Neutrophil (primary cell): ENCODE measurements at regions not wholly inside any gene's neighbourhood (a gene's known extent, or its start where the extent isn't known, plus 50 kb on each side); places are given as distances from the start of the nearest gene placed in this dataset.

Experiments used
- H3K27ac ChIP-seq: fragments of 200-600 bp; sonication (generic); 2 replicates; pipeline ENCODE4 v1.5.1; 2016; ENCODE audit warnings: mild to moderate bottlenecking, moderate library complexity
- H3K27me3 ChIP-seq: fragments of 200-600 bp; sonication (generic); 2 replicates; pipeline ENCODE4 v1.6.0; 2016; ENCODE audit warnings: mild to moderate bottlenecking
- H3K36me3 ChIP-seq: fragments of 200-600 bp; sonication (generic); 2 replicates; pipeline ENCODE4 v1.5.1; 2017
- H3K4me1 ChIP-seq, 2 experiments: fragments of 200-600 bp in 1 of 2; sonication (generic) in 1 of 2; 1 replicate in 1 of 2; 2 replicates in 1 of 2; pipeline versions ENCODE4 v1.5.1 to v1.6.1; 2013 to 2016; ENCODE audit warnings: low read depth in 1 of 2, low read length in 1 of 2, mild to moderate bottlenecking in 1 of 2, moderate library complexity in 1 of 2; ENCODE audit not compliant: control insufficient read depth in 1 of 2, insufficient read depth in 1 of 2
- H3K4me3 ChIP-seq, 2 experiments: fragments of 200-600 bp in 1 of 2; sonication (generic) in 1 of 2; 1 replicate in 1 of 2; 2 replicates in 1 of 2; pipeline ENCODE4 v1.5.1; 2013 to 2016; ENCODE audit warnings: low read depth in 1 of 2, low read length in 1 of 2, mild to moderate bottlenecking in 1 of 2, moderate library complexity in 1 of 2
- H3K9me3 ChIP-seq: fragments of 200-600 bp; sonication (generic); 2 replicates; pipeline ENCODE4 v1.5.1; 2016
- CTCF ChIP-seq: fragments of 200-600 bp; sonication (generic); IDR thresholded peaks from 2 replicates; pipeline ENCODE4 v1.5.1; 2016; ENCODE audit warnings: antibody characterized with exemption

GRCh38 chr5:164580155-164580554, 1074.7 kb downstream of the MAT2B start:
- H3K27ac ChIP-seq: no peak overlapping the region
- H3K9me3 ChIP-seq: no peaks in the 10 kb centered on the region
- H3K4me1 ChIP-seq: no peaks in the 10 kb centered on the region
- no peaks in the 10 kb centered on the region for H3K36me3 ChIP-seq
- H3K4me3 ChIP-seq: no peak overlapping the region
- no peak for TF ChIP-seq CTCF
- H3K27me3 ChIP-seq: no peaks in the 10 kb centered on the region

DNA sequence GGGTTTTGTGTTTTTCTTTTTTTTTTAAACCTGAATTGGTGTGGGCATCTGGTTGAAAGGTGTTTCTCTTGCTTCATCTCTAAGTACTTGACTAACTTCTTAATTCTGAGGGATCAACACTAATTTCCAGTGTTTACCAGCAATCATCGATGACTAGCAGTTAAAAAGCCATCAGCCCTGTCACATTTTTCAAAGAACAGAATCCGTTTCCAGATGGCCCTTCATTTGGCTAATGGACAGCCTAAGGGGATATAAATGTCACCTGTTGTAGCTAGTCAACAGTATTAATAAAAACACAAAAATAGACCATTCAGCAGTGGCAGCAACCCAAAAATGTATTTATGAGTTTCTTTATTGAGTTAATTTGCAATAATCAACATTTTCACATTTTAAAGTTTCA, 1076.5 kb downstream of the MAT2B start:
- Histone ChIP-seq H3K9me3 (no peaks in the 10 kb centered on the region), H3K27me3 (no peaks in the 10 kb centered on the region), H3K27ac (no peak overlapping the region), H3K4me3 (no peak overlapping the region), H3K36me3 (no peaks in the 10 kb centered on the region), H3K4me1 (no peaks in the 10 kb centered on the region)
- TF ChIP-seq CTCF: no peak

- Histone ChIP-seq H3K36me3 (no peaks in the 10 kb centered on the region), H3K27ac (no peak overlapping the region), H3K27me3 (no peaks in the 10 kb centered on the region), H3K4me1 (no peaks in the 10 kb centered on the region), H3K4me3 (no peak overlapping the region), H3K9me3 (no peaks in the 10 kb centered on the region)
- no peak for TF ChIP-seq CTCF
These were observed 1088.6 kb downstream of the MAT2B start for GRCh38 chr5:164593982-164594381.

DNA sequence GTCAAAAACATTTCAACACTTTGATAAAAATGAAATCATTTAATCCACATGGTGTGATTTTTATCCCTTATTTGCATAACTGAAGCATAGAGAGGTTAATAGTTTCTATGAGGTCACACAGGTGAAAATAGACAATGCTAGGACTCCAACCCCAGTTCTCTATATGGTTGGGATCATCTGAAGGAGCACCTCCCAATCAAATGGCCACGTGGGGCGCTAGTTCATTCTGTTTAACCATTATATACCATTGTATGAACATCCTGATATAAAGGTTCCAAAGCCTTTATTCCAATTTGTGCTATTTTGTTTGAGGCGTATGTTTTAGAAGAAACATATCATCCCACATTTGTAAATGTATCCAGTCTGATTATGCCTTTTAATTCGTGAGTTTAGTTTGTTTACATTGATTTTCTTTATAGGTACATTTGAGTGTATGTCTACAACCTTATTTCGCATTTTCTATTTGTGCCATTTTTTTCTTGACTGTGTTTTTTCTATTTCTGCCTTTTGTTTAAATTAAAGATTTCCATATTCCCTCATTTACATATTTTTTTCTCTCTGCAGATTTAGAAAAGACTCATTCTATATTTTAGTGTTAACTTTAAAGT, 1092.0 kb downstream of the MAT2B start:
- no peaks in the 10 kb centered on the region for H3K27me3 ChIP-seq
- no peak overlapping the region for H3K27ac ChIP-seq
- H3K4me3 ChIP-seq: no peak overlapping the region
- no peak for TF ChIP-seq CTCF
- no peaks in the 10 kb centered on the region for H3K4me1 ChIP-seq
- H3K9me3 ChIP-seq: no peaks in the 10 kb centered on the region
- H3K36me3 ChIP-seq: no peaks in the 10 kb centered on the region

- no peaks in the 10 kb centered on the region for H3K27me3 ChIP-seq
- H3K36me3 ChIP-seq: no peaks in the 10 kb centered on the region
- H3K4me1 ChIP-seq: no peaks in the 10 kb centered on the region
- no peak for TF ChIP-seq CTCF
- H3K9me3 ChIP-seq: no peaks in the 10 kb centered on the region
- no peak overlapping the region for H3K4me3 ChIP-seq
- H3K27ac ChIP-seq: no peak overlapping the region
These were observed 1094.9 kb downstream of the MAT2B start for GRCh38 chr5:164600274-164600673.
